ENCODE measurements at regions not wholly inside any gene's neighbourhood (a gene's known extent, or its start where the extent isn't known, plus 50 kb on each side); places are given as distances from the start of the nearest gene placed in this dataset.

DNA sequence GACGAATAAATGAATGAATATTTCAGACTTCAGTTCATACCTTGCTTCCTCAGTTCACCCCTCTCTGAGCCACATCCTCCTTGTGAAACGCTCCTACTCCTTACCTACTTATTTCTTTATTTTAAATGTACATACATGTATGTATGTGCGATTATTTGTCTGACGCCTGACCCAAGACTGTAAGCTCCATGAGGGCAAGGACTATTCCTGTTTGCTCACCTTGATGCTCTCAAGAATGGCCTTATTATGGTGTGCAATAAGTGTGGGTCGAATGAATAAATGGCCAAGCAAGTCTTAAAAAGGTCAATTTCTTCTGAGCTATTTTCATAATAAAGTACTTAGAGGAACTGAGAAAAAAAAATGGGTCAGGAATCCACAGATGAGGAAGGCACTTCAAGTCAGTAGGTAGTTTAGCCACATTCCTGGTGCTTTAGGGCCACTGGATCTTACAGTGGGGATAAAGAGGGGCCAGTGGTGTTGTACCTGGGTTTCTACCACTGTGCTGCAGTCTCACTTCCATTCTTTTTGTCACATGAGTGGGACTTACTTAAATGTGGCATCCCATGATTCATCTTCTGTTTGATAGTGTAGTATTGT lies 74.7 kb downstream of the SDC1 start:
- no peak for DNase-seq (ENCODE audit: low read depth in 2 of 2)

DNA sequence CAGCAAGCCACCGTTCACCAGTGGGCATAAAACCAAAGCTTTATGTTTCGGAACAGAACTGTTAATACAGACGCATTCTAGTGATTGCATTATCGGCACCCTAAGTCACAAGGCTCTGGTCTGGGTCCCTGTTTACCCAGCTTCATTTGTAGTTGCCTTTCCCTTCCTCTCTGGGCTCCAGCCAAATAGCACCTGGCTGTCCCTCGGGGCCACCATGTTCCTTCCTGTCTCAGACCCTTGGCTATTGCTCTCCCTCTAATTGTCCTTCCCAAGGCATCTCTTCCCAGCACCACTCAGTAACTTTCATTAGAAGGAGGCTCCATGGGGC lies 75.3 kb downstream of the SDC1 start:
- DNase-seq (ENCODE audit: low read depth in 2 of 2), result no peak

DNA sequence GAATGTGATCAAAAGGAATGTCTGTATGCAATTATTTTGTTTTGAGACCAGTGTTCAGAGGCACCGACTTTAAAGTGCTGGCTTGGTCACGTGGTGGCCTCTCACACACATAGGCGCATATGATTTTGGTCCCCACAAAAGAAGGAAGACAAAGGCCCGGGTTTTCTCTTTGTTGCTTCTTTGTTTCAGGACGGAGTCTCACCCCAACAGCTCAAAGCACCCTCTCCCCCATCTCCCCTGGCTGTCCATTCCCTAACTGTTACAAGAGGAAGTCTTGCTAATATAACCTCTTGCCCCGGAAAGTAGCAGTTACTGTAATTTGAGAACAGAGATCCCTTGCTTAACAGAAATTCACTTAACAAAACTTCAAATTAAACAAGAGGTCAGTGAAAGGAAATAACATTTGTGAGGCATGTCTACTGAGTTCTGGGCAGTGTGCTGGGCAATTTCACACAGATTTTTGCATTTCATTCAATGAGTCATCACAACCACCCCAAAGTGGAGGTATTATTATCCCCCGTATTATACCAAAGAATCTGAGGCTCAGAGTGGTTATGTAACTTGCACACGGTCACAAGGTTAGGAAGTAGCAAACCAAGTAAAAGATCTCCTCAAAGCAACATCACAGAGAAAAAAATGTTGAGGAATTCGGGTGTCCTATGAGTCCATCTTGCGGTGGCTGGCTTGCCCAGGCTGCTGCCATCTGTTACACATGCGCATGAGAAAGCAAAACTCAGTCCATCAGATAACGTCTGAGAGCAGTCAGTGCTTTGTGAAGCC lies 75.8 kb downstream of the SDC1 start:
- peak; percentile 72 to 74 for DNase-seq (ENCODE audit: low read depth in 2 of 2)

DNA sequence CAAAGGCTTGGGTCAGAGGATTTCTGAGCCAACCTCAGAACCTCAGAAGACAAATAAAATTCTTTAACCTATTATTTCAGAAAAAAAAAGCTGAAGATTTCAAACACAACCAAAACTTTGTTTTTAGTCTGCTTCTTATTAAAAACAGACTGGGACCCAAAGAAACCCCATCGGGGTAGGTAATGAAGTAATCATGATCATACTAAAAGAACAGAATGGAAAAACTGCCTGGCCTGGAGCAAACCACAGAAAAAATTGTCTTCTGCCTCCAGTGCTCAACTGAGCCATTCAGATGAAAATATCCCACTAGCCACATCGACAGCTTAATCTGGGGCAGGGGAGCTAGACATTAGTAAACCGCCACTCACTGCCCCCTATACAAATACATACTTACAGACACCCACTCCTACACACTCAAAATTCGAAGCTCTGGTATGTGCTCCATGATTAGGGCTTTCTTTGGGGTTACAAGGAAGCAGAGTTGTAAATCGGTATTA lies 76.5 kb downstream of the SDC1 start:
- DNase-seq (ENCODE audit: low read depth in 2 of 2), result no peak

DNA sequence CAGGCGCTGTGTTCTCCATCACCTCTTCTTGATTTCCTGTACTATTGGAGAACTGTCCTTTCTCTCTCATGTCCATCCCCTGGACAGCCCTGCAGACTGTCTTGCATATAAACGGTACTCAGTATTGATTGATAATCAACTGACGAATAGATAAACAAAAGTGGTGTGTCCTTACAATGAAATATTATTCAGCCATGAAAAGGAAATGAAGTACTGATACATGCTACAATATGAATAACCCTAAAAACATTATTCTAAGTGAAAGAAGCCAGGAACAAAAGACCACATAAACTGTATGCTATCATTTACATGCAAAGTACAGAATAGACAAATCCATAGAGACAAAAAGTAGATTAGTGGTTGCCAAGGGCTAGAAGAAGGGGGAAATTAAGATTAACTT lies 77.6 kb downstream of the SDC1 start:
- DNase-seq (ENCODE audit: low read depth in 2 of 2), result no peak

DNA sequence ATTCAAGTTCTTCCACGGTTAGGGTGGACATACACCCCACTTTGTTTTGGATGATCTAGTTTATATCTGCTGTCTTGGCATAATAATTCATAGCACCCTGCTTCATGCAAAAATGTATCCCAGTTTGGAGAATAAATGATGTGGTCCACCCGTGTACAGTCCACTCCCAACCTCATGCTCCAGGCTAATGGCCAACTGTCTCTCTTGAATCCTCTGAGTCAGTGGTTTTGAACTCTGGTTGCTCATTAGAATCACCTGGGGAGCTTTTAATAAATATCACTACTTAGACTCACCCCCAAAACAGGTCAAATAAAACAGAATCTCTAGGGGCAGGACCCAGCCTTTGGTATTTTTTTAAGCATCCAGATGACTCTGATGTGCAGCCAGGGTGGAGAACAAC lies 78.5 kb downstream of the SDC1 start:
- no peak for DNase-seq (ENCODE audit: low read depth in 2 of 2)

DNA sequence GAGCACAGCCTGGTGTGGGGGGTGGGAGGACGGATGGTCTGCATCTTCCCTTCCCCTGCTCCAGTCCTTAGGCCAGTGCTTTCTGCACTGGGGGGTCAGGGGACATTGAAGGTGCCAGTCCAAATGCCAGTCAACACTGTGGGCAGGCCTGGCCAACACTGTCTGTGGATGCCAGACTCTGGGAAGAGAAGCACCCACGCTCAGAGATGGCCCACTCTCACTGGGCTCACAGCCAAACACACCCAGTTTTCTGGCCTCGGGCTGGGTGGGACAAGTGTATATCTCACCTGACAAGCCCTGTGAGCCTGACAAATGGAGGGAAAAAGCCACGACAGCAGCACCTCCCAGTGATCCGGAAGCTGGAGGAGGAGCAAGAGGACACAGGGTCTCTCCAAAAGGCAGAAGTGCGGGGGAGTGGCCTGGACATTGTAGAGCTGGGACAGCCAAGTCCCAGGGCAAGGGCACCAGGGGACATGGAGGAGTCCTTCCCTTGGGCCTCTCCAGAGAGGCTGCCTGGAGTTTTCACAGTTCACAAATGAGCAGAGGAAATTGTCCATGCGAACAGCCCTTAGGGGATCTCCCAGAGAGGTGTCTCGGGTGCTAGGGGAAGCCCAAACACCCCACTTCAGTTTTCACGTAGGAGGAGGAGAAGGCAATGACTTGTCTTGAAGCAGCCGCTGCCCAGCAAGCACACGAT lies 79.3 kb downstream of the SDC1 start:
- no peak for DNase-seq (ENCODE audit: low read depth in 2 of 2)

DNA sequence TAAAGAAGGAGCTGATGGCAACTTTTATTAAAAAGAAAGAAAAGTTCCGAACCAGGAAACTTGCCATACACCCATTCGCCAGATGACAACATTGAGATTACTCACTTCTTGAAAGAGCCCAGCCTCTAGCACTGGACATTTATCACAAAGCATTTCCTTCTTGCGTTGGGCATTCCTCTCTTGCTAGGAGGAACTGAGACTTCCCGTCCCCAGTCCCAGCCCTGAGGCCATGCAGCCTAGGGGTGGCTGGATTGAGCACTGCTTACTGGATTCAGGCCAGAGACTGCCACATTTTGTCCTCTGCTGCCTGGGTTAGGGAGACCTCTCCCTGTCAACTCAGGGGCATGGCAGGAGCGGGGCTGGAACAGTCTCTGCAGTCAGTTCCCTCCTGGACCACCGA lies 80.1 kb downstream of the SDC1 start:
- no peak for DNase-seq (ENCODE audit: low read depth in 2 of 2)

DNA sequence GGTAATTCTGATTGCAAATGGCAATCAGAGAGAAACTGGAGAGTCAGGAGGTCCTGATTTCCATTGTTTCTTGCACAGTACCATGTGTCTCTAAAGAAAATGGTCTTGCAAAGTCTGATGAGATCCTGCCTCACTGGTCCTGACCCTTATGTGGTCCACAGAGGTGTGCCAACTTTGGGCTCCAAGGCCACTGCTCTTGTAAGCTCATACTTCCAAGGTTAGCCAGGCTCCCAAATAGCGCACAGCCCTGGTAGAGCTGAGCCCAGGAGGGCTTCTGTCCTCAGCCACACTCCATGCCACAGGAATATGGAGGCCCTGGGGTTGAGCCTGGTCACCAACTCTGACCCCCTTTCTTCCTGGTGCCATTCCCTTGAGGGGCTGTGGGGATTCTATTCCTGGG lies 80.7 kb downstream of the SDC1 start:
- DNase-seq (ENCODE audit: low read depth in 2 of 2), result no peak

DNA sequence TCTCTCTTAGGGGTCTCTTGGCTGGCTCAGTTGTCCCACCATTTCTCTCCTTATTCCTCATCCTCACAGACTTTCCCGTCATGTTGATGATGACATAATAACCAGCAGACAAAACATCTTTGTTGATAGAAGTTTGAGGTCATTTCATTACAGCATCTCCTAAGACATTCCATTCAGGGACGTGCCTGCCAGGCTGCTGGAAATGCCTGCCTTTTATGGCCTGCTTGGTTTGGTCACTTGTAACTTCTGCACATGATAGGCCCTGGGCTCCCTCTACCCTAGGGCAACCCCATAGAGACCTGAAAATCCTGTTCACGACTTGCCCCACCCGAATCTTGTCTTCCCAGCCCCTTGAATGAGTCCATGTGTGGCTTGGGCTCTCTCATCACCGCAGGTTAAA lies 81.7 kb downstream of the SDC1 start:
- DNase-seq (ENCODE audit: low read depth in 2 of 2), result no peak

DNA sequence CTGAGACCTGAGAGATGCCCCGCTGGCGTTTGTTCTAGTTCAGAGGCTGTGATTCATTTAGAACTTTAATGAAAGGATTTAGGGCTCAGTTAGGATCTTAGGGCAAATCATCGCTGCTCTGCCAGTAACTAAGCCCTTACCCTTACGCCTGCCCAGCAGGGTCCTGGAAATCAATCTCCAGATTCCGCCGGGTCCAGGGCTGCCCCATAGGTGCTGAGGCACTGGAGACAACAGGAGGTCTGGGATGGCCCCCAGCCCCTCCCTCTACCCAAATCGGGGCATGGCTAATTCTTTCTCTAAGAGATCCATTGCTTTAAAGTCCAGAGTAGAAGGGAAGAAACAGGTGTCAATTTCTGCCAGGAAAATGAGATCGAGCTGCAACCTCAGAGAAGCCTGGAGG lies 83.1 kb downstream of the SDC1 start:
- no peak for DNase-seq (ENCODE audit: low read depth in 2 of 2)

DNA sequence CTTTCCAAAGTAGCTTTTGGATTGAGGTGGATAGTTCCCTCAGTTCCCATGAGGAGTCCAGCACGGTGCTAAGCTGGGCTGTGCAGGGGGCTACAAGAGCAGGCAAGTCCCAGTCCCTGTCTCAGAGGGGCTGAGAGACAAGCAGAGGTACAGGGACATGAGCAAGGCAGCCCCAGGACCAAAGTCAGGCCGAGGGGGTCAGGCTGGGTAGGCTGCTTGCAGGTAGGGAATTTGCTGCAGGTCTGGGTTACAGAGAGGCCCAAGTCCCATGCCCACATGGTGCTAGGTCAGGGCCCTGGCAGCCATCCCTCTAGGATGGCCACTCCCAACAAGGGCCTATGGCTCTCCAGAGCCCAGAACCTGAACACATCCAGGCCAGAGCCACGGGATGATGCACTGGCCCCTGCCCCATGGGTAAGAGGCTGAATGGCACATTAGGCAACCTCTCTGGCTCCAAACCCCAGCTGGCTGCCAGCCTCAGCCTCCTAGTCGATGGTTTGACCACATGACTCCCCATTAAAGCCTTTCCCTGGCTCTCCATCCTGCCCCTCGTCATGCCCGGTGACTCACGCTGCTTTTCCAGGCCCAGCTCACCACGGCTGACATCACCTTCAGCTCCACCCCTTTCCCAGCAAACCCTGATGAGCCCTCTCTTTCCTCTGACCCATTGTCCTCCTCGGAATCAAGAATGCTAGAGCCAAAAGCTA lies 83.7 kb downstream of the SDC1 start:
- DNase-seq (ENCODE audit: low read depth in 2 of 2), result peak; percentile 73

DNA sequence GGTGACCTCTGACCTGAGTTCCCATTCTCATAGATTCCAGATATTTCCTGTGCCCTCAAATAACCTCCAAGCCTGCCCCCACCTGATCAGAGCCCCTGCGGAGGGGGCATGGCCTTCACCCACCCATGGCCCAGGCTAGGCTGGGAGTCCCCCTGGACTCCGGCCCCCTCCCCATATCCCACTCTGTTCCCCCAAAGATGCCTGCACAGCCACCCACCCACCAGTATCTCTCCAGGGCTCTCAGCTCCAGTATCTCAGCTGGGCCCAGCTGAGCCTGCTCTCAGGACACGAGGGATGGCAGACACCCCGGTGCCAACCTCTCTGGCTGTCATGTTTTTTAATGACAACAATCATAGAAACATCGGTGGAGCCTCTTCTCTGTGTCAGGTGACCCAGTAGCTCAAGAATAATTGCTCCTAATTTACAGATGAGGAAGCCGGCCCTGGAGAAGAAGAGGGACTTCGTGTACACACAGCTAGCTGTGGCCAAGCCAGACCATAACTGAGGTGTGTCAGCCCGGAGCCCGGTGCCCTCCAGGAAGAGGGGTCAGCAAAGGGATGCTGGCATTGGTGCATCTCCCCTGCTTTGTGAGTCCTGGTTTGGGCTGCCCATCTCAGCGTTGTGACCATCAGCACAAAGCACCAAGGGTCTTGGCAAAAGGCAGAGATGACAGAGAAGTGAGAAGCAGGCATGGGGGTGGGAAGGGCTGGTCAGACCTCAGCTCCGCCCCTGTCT lies 84.4 kb downstream of the SDC1 start:
- no peak for DNase-seq (ENCODE audit: low read depth in 2 of 2)

DNA sequence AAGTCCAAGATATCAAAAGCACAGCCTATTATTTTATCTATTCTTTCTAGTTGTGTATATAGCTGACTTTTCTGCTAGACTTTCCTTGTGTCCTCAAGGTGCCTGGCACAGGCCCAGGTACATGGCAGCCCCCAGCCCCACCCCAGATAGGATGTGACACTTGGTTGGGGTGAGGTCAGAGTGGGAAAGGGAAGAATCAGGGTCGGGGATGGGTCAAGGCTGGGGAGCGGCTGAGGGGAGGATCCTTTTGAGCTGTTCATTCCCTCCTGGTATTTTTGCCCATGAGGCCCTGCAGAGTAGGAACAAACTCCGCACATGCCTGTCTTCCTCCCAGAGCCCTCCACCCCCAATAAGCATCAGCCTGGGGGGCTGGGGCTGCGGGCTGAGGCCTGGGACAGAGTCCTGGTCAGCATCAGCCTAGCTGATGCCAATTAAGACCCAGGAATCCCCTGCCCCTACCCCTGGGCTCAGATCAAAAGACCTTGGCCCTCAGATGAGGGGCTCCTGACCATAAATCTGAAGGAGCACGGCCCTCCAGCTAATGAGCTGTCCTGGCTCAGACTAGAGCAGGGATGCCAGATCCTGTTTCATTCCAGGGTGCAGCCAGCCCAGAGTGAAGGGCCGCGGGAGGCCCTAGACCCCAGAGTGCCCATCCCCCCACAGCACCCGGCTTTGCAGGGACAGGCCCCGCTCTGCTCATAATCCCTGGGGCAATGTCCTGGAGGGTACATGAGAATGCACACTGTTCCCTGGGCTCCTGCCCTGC lies 85.3 kb downstream of the SDC1 start:
- no peak for DNase-seq (ENCODE audit: low read depth in 2 of 2)

DNA sequence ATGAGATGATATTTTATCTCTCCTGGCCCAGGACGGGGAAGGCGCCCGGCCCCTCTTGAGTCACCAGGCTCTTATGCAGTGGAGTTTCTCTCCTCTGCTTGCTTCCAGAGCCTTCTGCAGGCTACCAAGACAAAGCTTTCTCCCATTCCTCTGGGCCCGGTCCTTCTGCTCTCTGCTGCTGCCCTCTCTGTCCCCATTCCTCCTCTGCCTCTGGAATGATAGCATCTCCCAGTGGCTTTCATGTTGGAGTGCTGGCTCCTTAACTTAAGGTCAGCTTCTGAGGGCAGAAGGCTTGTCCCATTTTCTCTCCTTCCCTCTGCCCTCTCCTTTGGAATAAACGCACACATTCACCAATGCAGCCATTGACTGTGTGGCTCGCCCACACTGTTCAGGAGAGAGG lies 86.2 kb downstream of the SDC1 start:
- no peak for DNase-seq (ENCODE audit: low read depth in 2 of 2)

DNA sequence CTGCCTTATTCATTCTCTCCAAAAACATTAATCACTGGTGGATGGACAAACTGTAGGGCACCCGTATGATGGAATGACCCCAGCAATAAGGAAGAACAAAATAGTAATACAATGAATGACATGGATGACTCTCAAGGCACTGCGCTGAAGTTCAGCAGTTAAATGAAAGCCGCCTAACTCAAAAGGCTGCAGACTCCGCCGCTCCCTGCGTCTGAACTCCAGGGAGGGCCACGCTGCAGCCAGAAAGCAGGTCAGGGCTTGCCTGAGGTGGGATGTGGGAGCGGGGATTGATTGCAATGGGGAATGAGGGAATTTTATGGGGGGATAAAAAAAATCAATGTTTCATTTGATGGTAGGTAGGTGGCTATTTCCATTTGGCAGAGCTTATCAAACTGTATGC lies 86.5 kb upstream of the LAPTM4A start:
- DNase-seq (ENCODE audit: low read depth in 2 of 2), result no peak

DNA sequence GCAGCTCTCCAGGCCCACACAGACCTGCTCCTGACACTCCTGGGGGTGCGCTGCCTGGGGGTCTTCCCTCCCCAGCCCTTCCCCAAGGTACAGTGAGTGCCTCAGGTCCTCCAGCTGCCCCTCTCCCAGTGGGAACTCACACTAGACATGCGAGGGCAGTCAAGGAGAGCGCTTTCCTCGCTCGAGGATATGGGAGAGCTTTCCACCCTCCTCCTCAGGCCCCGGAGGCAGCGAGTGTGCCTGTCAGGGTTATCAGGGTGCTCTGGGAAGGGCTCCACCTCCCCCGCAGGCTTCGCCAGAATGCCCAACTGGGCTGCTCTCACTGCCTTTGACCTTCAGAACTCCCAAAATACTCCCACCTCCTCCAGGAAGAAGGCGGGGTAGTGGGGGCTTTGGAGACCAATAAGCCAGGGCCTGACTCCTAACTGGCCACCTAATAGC lies 85.7 kb upstream of the LAPTM4A start:
- DNase-seq (ENCODE audit: low read depth in 2 of 2), result no peak

DNA sequence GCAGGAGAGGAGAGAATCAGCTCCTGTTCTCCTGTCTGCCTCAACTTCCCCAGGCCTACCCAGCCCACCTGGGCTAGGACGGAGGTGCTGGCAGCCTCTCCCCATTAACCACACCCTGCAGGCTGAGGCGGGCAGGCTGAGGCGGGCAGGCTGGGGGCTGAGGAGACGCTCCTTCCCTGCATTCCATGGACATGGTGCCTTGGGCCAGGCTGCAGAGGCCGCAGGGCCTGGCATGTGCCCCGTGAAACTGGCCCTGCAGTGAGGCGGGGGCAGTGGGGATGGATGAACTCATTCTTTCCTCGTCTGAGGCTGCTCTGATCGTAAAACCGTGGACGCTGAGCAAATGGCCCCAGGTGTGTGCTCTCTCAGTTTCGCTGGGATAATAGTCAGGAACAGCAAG lies 84.7 kb upstream of the LAPTM4A start:
- DNase-seq (ENCODE audit: low read depth in 2 of 2), result no peak

DNA sequence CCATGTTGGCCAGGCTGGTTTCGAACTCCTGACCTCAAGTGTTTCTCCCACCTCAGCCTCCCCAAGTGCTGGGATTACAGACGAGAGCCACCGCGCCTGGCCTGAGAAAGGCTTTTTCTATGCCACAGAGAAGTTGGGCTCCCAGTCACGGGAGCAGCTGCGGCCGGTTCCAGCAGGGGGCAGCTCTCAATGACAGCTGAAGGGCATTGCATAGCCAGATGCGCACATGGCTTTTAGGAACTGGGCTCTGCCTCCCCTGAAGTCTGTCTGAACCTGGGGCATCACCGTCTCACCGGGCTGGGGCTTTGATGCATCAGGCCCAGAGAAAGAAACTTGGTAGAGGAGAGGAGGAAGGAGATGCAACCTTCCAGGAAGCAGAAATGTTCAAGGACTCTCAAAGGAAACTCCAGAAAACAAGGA lies 84.2 kb upstream of the LAPTM4A start:
- peak in 1 of 2 experiments; percentile 28 for DNase-seq (ENCODE audit: low read depth in 2 of 2)

DNA sequence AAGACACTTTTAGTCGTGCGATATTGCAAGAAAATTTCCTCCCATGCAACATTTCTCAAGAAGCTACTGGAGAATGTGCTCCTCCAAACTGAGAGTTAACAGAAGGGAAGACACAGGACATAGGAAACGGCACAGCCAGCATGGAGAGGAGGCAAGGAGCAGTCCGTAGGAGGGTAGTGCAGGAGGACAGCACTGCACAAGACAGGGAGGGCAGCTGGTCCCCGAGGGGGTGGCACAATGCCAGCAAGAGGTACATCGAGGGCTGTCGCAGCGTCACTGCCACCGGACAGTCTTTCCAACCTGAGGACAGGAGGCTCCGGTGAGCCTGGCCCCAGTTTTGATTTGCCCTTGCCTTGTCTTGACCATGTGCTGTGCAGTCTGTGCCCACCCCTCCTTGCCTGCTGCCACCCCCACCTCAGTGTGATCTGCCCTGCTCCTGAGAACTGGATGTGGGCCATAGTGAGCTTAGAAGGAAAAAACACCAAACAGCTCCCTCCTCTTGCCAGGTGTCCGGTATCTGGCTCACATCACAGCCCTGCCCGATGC lies 81.6 kb upstream of the LAPTM4A start:
- DNase-seq (ENCODE audit: low read depth in 2 of 2), result no peak
